ENCODE measurements at regions not wholly inside any gene's neighbourhood (a gene's known extent, or its start where the extent isn't known, plus 50 kb on each side); places are given as distances from the start of the nearest gene placed in this dataset.

- TF ChIP-seq CTCF (IDR thresholded peaks at IDR 0.05; ENCODE audit: low read length) (no peak), EZH2 (IDR thresholded peaks at IDR 0.05; ENCODE audit: borderline replicate concordance, low read length) (no peak)
- no peaks in the 10 kb centered on the region for H3F3A ChIP-seq (ENCODE audit: insufficient read depth, low read length)
- no peak overlapping the region for H3K4me3 ChIP-seq (ENCODE audit: low read depth, low read length, poor library complexity, severe bottlenecking)
- H3K27ac ChIP-seq (ENCODE audit: low read depth, low read length, poor library complexity, severe bottlenecking) = no peak overlapping the region
- no peaks in the 10 kb centered on the region for H3K79me2 ChIP-seq (ENCODE audit: insufficient read depth, low read length)
- H3K27me3 ChIP-seq (ENCODE audit: insufficient read depth, low read length) = no peaks in the 10 kb centered on the region
- H3K9me3 ChIP-seq (ENCODE audit: low read length) = no peaks in the 10 kb centered on the region
- no peaks in the 10 kb centered on the region for H3K4me1 ChIP-seq (ENCODE audit: insufficient read depth, low read length, severe bottlenecking)
- no peaks in the 10 kb centered on the region for H3K9me2 ChIP-seq (ENCODE audit: low read depth, low read length)
- H2AFZ ChIP-seq (ENCODE audit: low read length) = no peak overlapping the region
- H3K36me3 ChIP-seq (ENCODE audit: insufficient read depth, low read length) = no peaks in the 10 kb centered on the region
- H3K4me2 ChIP-seq (ENCODE audit: low read length) = no peak overlapping the region
- H4K20me1 ChIP-seq (ENCODE audit: insufficient read depth, low read length) = no peaks in the 10 kb centered on the region
- H3K9ac ChIP-seq (ENCODE audit: low read length) = no peak overlapping the region
Observed at GRCh38 chr10:83178526-83178925, 960.8 kb upstream of the GHITM start.

- H3K27me3 ChIP-seq (ENCODE audit: insufficient read depth, low read length) = no peaks in the 10 kb centered on the region
- H3F3A ChIP-seq (ENCODE audit: insufficient read depth, low read length) = no peaks in the 10 kb centered on the region
- no peaks in the 10 kb centered on the region for H4K20me1 ChIP-seq (ENCODE audit: insufficient read depth, low read length)
- no peaks in the 10 kb centered on the region for H3K79me2 ChIP-seq (ENCODE audit: insufficient read depth, low read length)
- TF ChIP-seq CTCF (IDR thresholded peaks at IDR 0.05; ENCODE audit: low read length) (no peak), EZH2 (IDR thresholded peaks at IDR 0.05; ENCODE audit: borderline replicate concordance, low read length) (no peak)
- H3K27ac ChIP-seq (ENCODE audit: low read depth, low read length, poor library complexity, severe bottlenecking) = no peak overlapping the region
- H3K9me3 ChIP-seq (ENCODE audit: low read length) = no peaks in the 10 kb centered on the region
- no peaks in the 10 kb centered on the region for H3K36me3 ChIP-seq (ENCODE audit: insufficient read depth, low read length)
- H2AFZ ChIP-seq (ENCODE audit: low read length) = no peak overlapping the region
- no peaks in the 10 kb centered on the region for H3K9me2 ChIP-seq (ENCODE audit: low read depth, low read length)
- H3K4me1 ChIP-seq (ENCODE audit: insufficient read depth, low read length, severe bottlenecking) = no peaks in the 10 kb centered on the region
- H3K9ac ChIP-seq (ENCODE audit: low read length) = no peak overlapping the region
- no peak overlapping the region for H3K4me3 ChIP-seq (ENCODE audit: low read depth, low read length, poor library complexity, severe bottlenecking)
- H3K4me2 ChIP-seq (ENCODE audit: low read length) = no peak overlapping the region
Observed at GRCh38 chr10:83179371-83179770, 959.9 kb upstream of the GHITM start.

GRCh38 chr10:83182076-83182475, 957.2 kb upstream of the GHITM start:
- H3K9me3 ChIP-seq (ENCODE audit: low read length) = no peaks in the 10 kb centered on the region
- H3K36me3 ChIP-seq (ENCODE audit: insufficient read depth, low read length) = no peaks in the 10 kb centered on the region
- H3K4me1 ChIP-seq (ENCODE audit: insufficient read depth, low read length, severe bottlenecking) = no peaks in the 10 kb centered on the region
- H3K27ac ChIP-seq (ENCODE audit: low read depth, low read length, poor library complexity, severe bottlenecking) = no peak overlapping the region
- H4K20me1 ChIP-seq (ENCODE audit: insufficient read depth, low read length) = no peaks in the 10 kb centered on the region
- H2AFZ ChIP-seq (ENCODE audit: low read length) = no peak overlapping the region
- H3K4me2 ChIP-seq (ENCODE audit: low read length) = no peak overlapping the region
- no peaks in the 10 kb centered on the region for H3K9me2 ChIP-seq (ENCODE audit: low read depth, low read length)
- H3F3A ChIP-seq (ENCODE audit: insufficient read depth, low read length) = no peaks in the 10 kb centered on the region
- no peak overlapping the region for H3K9ac ChIP-seq (ENCODE audit: low read length)
- no peaks in the 10 kb centered on the region for H3K79me2 ChIP-seq (ENCODE audit: insufficient read depth, low read length)
- H3K27me3 ChIP-seq (ENCODE audit: insufficient read depth, low read length) = no peaks in the 10 kb centered on the region
- no peak overlapping the region for H3K4me3 ChIP-seq (ENCODE audit: low read depth, low read length, poor library complexity, severe bottlenecking)
- TF ChIP-seq EZH2 (IDR thresholded peaks at IDR 0.05; ENCODE audit: borderline replicate concordance, low read length) (no peak), CTCF (IDR thresholded peaks at IDR 0.05; ENCODE audit: low read length) (no peak)

Data from OCI-LY1 (cell line).